ENCODE measurements at regions not wholly inside any gene's neighbourhood (a gene's known extent, or its start where the extent isn't known, plus 50 kb on each side); places are given as distances from the start of the nearest gene placed in this dataset.
A peak's percentile ranks its signal among the peaks of the same experiment; 100 is the strongest.

GRCh38 chr13:103436057-103436654 lies 369.9 kb upstream of the SLC10A2 start:
- H3K4me3 Mint-ChIP-seq = no peak overlapping the region
- Histone ChIP-seq H2AFZ (peak overlapping the region; percentile 93), H3K9me2 (ENCODE audit: insufficient read depth) (peaks cover 2% of the 10 kb centered on the region; the same call in 1 of the 2 replicates), H3F3A (replicated peaks; ENCODE audit: low read depth) (no peaks in the 10 kb centered on the region), H3K36me3 (ENCODE audit: insufficient read depth) (no peaks in the 10 kb centered on the region), H3K4me1 (ENCODE audit: insufficient read depth) (peaks cover 5% of the 10 kb centered on the region), H3K79me2 (replicated peaks; ENCODE audit: insufficient read depth) (no peaks in the 10 kb centered on the region), H3K4me2 (peak overlapping the region; percentile 42), H3K4me3 (no peak overlapping the region), H4K20me1 (replicated peaks; ENCODE audit: insufficient read depth) (no peaks in the 10 kb centered on the region), H3K27me3 (ENCODE audit: insufficient read depth) (no peaks in the 10 kb centered on the region), H3K27ac (ENCODE audit: low read depth) (no peak overlapping the region)
- TF ChIP-seq ZNF462 (CRISPR knock-in tag; IDR thresholded peaks at IDR 0.05) = no peak
- no peak for TF ChIP-seq ZNF331 (CRISPR knock-in tag; IDR thresholded peaks at IDR 0.05; ENCODE audit: low read depth)
- H3K27me3 Mint-ChIP-seq (ENCODE audit: insufficient read depth, low read depth, poor library complexity) = no peaks in the 10 kb centered on the region
- no peaks in the 10 kb centered on the region; the same call in 2 of the 3 replicates for H3K9me3 Mint-ChIP-seq
- H3K27ac Mint-ChIP-seq = peak overlapping the region; percentile 68
- peak; percentile 92 for ATAC-seq
- no peaks in the 10 kb centered on the region for H3K36me3 Mint-ChIP-seq (ENCODE audit: low read depth)
- H3K4me1 Mint-ChIP-seq = peaks cover 35% of the 10 kb centered on the region
- peak; percentile 51 for DNase-seq (ENCODE audit: low spot score)

- no peak overlapping the region; the same call in 1 of the 2 replicates for H2AFZ ChIP-seq
- no peak overlapping the region for H3K4me3 Mint-ChIP-seq
- no peaks in the 10 kb centered on the region for H4K20me1 ChIP-seq (replicated peaks; ENCODE audit: insufficient read depth)
- H3F3A ChIP-seq (replicated peaks; ENCODE audit: low read depth) = no peaks in the 10 kb centered on the region
- no peak overlapping the region for H3K4me2 ChIP-seq
- H3K27me3 ChIP-seq (ENCODE audit: insufficient read depth) = no peaks in the 10 kb centered on the region
- H3K9me3 Mint-ChIP-seq = peaks cover 6% of the 10 kb centered on the region; the same call in 2 of the 3 replicates
- no peaks in the 10 kb centered on the region for H3K27me3 Mint-ChIP-seq (ENCODE audit: insufficient read depth, low read depth, poor library complexity)
- DNase-seq (ENCODE audit: low spot score) (no peak), ATAC-seq (no peak)
- no peaks in the 10 kb centered on the region for H3K36me3 ChIP-seq (ENCODE audit: insufficient read depth)
- 0 out of 2 replicates have a peak, but pooled peaks cover 3% of the 10 kb centered on the region for H3K9me2 ChIP-seq (ENCODE audit: insufficient read depth)
- no peak overlapping the region for H3K4me3 ChIP-seq
- H3K79me2 ChIP-seq (replicated peaks; ENCODE audit: insufficient read depth) = no peaks in the 10 kb centered on the region
- peaks cover 7% of the 10 kb centered on the region for H3K36me3 Mint-ChIP-seq (ENCODE audit: low read depth)
- peaks cover 33% of the 10 kb centered on the region for H3K4me1 Mint-ChIP-seq
- peaks cover 5% of the 10 kb centered on the region for H3K4me1 ChIP-seq (ENCODE audit: insufficient read depth)
- H3K27ac ChIP-seq (ENCODE audit: low read depth) = no peak overlapping the region
- H3K27ac Mint-ChIP-seq = no peak overlapping the region
- no peak for TF ChIP-seq ZNF331 (CRISPR knock-in tag; IDR thresholded peaks at IDR 0.05; ENCODE audit: low read depth)
- no peak for TF ChIP-seq NANOG (IDR thresholded peaks at IDR 0.05; ENCODE audit: borderline replicate concordance)
- no peak for TF ChIP-seq JUNB (IDR thresholded peaks at IDR 0.05; ENCODE audit: unreplicated experiment)
- TF ChIP-seq STAT1 (IDR thresholded peaks at IDR 0.05; ENCODE audit: unreplicated experiment) = no peak
- TF ChIP-seq REST (IDR thresholded peaks at IDR 0.05; ENCODE audit: unreplicated experiment) = no peak
- no peak for TF ChIP-seq ZNF114 (CRISPR knock-in tag; IDR thresholded peaks at IDR 0.05)
Measured at GRCh38 chr13:103431856-103432255, 365.6 kb upstream of the SLC10A2 start.

All from GM23338 (cell line).